NT2/D1 (cell line): ENCODE measurements at regions not wholly inside any gene's neighbourhood (a gene's known extent, or its start where the extent isn't known, plus 50 kb on each side); places are given as distances from the start of the nearest gene placed in this dataset.

Experiments
- YY1 ChIP-seq: IDR thresholded peaks from 2 replicates; pipeline ENCODE4 v1.6.1; 2011; ENCODE audit not compliant: insufficient read length, insufficient read depth
- ZNF274 ChIP-seq: IDR thresholded peaks from 2 replicates; pipeline ENCODE4 v1.6.1; 2011; ENCODE audit warnings: mild to moderate bottlenecking, low read depth, low read length

- TF ChIP-seq ZNF274 (no peak), YY1 (no peak)
Measured at GRCh38 chrX:122914256-122914655, 269.8 kb upstream of the GRIA3 start.
